B cell (primary cell): ENCODE measurements at regions not wholly inside any gene's neighbourhood (a gene's known extent, or its start where the extent isn't known, plus 50 kb on each side); places are given as distances from the start of the nearest gene placed in this dataset.

Experiments used
- ATAC-seq: fragments of 200-7000 bp; cut with Tn5 transposase; one replicate; pipeline ENCODE4 v1.10.0; 2021; ENCODE audit warnings: low read depth, mild to moderate bottlenecking, moderate number of reproducible peaks, moderate library complexity
- CTCF ChIA-PET: fragments of 350-600 bp; sonication (Branson Sonifier 250); formaldehyde crosslinking; loops from one replicate; lab custom pipeline; 2021; ENCODE audit warnings: antibody characterized with exemption, inconsistent platforms; lab: Charles Lee
- POLR2A ChIA-PET: fragments of 350-600 bp; sonication (Branson Sonifier 250); formaldehyde crosslinking; loops from one replicate; lab custom pipeline; 2021; ENCODE audit warnings: antibody characterized with exemption; lab: Charles Lee
- DNase-seq: peaks from one replicate; pipeline ENCODE4 v3.0.0; 2013
- H2AFZ ChIP-seq: 2 replicates; pipeline ENCODE4 v1.6.1; 2012; ENCODE audit warnings: mild to moderate bottlenecking, low read depth, low read length; ENCODE audit not compliant: insufficient read depth, poor library complexity, severe bottlenecking
- H3K27ac ChIP-seq, 2 donors: 1 replicate in 1 of 2; 2 replicates in 1 of 2; pipeline ENCODE4 v1.5.1; 2012 to 2013; ENCODE audit warnings: low read length in 2 of 2, mild to moderate bottlenecking in 2 of 2, moderate library complexity in 1 of 2
- H3K27me3 ChIP-seq, 4 experiments: fragments of 200-600 bp in 1 of 4; sonication (generic) in 1 of 4; replicated peaks in 1 of 4; 1 replicate in 2 of 4; 2 replicates in 2 of 4; pipeline versions ENCODE4 v1.6.1 to v1.7.0; 2013 to 2016; ENCODE audit warnings: low read length in 3 of 4, mild to moderate bottlenecking in 2 of 4, mixed read lengths in 1 of 4, moderate library complexity in 1 of 4; ENCODE audit not compliant: insufficient read depth in 4 of 4, control insufficient read depth in 3 of 4; ENCODE audit errors: control extremely low read depth in 1 of 4
- H3K36me3 ChIP-seq, 2 experiments: replicated peaks in 1 of 2; 1 replicate in 1 of 2; 2 replicates in 1 of 2; pipeline versions ENCODE4 v1.6.1 to v1.7.1; 2013; ENCODE audit warnings: low read length in 1 of 2; ENCODE audit not compliant: insufficient read depth in 2 of 2, control insufficient read depth in 1 of 2; ENCODE audit errors: control extremely low read depth in 1 of 2, extremely low read depth in 1 of 2
- H3K4me1 ChIP-seq, 2 donors: fragments of 200-600 bp in 1 of 2; sonication (generic) in 1 of 2; 1 replicate in 1 of 2; 2 replicates in 1 of 2; pipeline versions ENCODE4 v1.5.1 to v1.6.1; 2013 to 2017; ENCODE audit warnings: low read length in 2 of 2; ENCODE audit not compliant: control insufficient read depth in 2 of 2, insufficient read depth in 2 of 2
- H3K4me2 ChIP-seq: replicated peaks from 2 replicates; pipeline ENCODE3; 2012; ENCODE audit warnings: mild to moderate bottlenecking, low read depth, low read length; ENCODE audit not compliant: poor library complexity, severe bottlenecking
- H3K4me3 ChIP-seq, 5 experiments: fragments of 200-600 bp in 1 of 5; sonication (generic) in 1 of 5; 1 replicate in 3 of 5; 2 replicates in 2 of 5; pipeline versions ENCODE4 v1.5.1 to v1.7.0; 2011 to 2016; ENCODE audit warnings: low read length in 4 of 5, mild to moderate bottlenecking in 4 of 5, low read depth in 2 of 5, control low read depth in 1 of 5, moderate library complexity in 1 of 5; ENCODE audit not compliant: insufficient read depth in 1 of 5; ENCODE audit errors: control extremely low read depth in 1 of 5, extremely low read depth in 1 of 5
- H3K79me2 ChIP-seq: fragments of 200-600 bp; sonication (generic); one replicate; pipeline ENCODE4 v1.6.0; 2016; ENCODE audit warnings: low read length; ENCODE audit not compliant: control insufficient read depth, insufficient read depth
- H3K9ac ChIP-seq: fragments of 200-600 bp; sonication (generic); 2 replicates; pipeline ENCODE4 v1.6.1; 2017; ENCODE audit warnings: mild to moderate bottlenecking, low read length, moderate library complexity
- H3K9me3 ChIP-seq, 3 donors: one replicate each; pipeline versions ENCODE4 v1.6.1 to v1.7.1; 2013; ENCODE audit warnings: low read length in 2 of 3; ENCODE audit not compliant: control insufficient read depth in 2 of 3, insufficient read depth in 1 of 3; ENCODE audit errors: control extremely low read depth in 1 of 3
- H4K20me1 ChIP-seq: 2 replicates; pipeline ENCODE4 v1.6.0; 2012; ENCODE audit warnings: mild to moderate bottlenecking, low read length; ENCODE audit not compliant: insufficient read depth, control insufficient read depth, poor library complexity, severe bottlenecking
- H3K27ac Mint-ChIP-seq: one replicate; pipeline ENCODE4 v1.8.0; 2021; ENCODE audit warnings: mixed read lengths
- H3K27me3 Mint-ChIP-seq: one replicate; pipeline ENCODE4 v1.8.0; 2021; ENCODE audit warnings: mixed read lengths
- H3K4me1 Mint-ChIP-seq: one replicate; pipeline ENCODE4 v1.8.0; 2021; ENCODE audit warnings: mixed read lengths
- H3K4me3 Mint-ChIP-seq: one replicate; pipeline ENCODE4 v1.8.0; 2021; ENCODE audit warnings: mixed read lengths
- H3K9me3 Mint-ChIP-seq: one replicate; pipeline ENCODE4 v1.8.0; 2022; ENCODE audit warnings: mixed read lengths; ENCODE audit not compliant: insufficient read depth
- EZH2 ChIP-seq: IDR thresholded peaks from 2 replicates; pipeline ENCODE4 v1.6.1; 2012; ENCODE audit warnings: borderline replicate concordance, low read depth, mild to moderate bottlenecking, moderate library complexity, low read length; ENCODE audit not compliant: insufficient read depth, poor library complexity, severe bottlenecking
- WGBS: methylation state at CpG from one replicate; pipeline ENCODE4 v1.1.5; 2013; ENCODE audit warnings: missing lambda C conversion rate; ENCODE audit not compliant: insufficient coverage; 5-methylcytosine and 5-hydroxymethylcytosine counted together
- intact Hi-C: fragments of 100-400 bp; cut with micrococcal nuclease; formaldehyde crosslinking; loops from one replicate; pipeline ENCODE4 v1.10.0; 2022
- TF ChIP-seq, protein P1 (sequence below): fragments of 200-600 bp; IDR thresholded peaks from one replicate; pipeline ENCODE4 v1.8.0; 2022; ENCODE audit warnings: antibody characterized with exemption, mild to moderate bottlenecking

GRCh38 chr4:115437739-115438138 is 324.3 kb upstream of the NDST4 start:
- H3K36me3 ChIP-seq, result no peaks in the 10 kb centered on the region
- ChIA-PET POLR2A (no interaction called here), CTCF (no interaction called here)
- no peak for TF ChIP-seq EZH2
- TF ChIP-seq, protein P1, sequence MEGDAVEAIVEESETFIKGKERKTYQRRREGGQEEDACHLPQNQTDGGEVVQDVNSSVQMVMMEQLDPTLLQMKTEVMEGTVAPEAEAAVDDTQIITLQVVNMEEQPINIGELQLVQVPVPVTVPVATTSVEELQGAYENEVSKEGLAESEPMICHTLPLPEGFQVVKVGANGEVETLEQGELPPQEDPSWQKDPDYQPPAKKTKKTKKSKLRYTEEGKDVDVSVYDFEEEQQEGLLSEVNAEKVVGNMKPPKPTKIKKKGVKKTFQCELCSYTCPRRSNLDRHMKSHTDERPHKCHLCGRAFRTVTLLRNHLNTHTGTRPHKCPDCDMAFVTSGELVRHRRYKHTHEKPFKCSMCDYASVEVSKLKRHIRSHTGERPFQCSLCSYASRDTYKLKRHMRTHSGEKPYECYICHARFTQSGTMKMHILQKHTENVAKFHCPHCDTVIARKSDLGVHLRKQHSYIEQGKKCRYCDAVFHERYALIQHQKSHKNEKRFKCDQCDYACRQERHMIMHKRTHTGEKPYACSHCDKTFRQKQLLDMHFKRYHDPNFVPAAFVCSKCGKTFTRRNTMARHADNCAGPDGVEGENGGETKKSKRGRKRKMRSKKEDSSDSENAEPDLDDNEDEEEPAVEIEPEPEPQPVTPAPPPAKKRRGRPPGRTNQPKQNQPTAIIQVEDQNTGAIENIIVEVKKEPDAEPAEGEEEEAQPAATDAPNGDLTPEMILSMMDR, result no peak
- Mint-ChIP-seq H3K27ac (no peak overlapping the region), H3K4me1 (no peaks in the 10 kb centered on the region), H3K27me3 (no peaks in the 10 kb centered on the region), H3K9me3 (peaks cover 2% of the 10 kb centered on the region), H3K4me3 (no peak overlapping the region)
- H3K4me1 ChIP-seq, result no peaks in the 10 kb centered on the region
- H2AFZ ChIP-seq, result no peak overlapping the region
- H3K4me3 ChIP-seq, result no peak overlapping the region
- no peak overlapping the region for H3K4me2 ChIP-seq
- ATAC-seq (no peak), DNase-seq (no peak)
- H4K20me1 ChIP-seq, result no peaks in the 10 kb centered on the region
- no peaks in the 10 kb centered on the region for H3K9me3 ChIP-seq
- no CpG with 5 or more reads among the region's 3 CpGs for WGBS
- H3K27me3 ChIP-seq, result no peaks in the 10 kb centered on the region
- H3K27ac ChIP-seq, result no peak overlapping the region
- H3K9ac ChIP-seq, result no peak overlapping the region
- no peaks in the 10 kb centered on the region for H3K79me2 ChIP-seq
- intact Hi-C loops, result no loop called here

DNA sequence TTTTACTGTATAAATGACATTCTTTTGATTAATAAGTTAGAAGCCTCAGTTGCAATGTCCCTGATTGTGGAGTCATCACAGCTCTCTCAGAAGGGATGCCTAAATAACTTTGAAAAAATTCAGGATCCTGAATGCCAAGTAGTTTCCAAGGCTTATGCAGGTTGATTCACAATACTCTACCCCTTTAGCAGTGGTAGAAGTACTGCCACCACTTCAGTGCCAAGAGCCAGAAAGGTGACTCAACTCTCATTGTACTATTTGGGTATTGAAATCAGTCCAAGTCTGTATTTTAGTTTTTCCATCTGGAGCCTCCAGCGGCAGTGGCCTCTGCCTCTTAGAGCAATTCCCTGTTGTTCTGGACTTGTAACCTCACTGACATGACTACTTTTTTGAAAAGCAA is 320.1 kb upstream of the NDST4 start:
- Histone ChIP-seq H3K9ac (no peak overlapping the region), H3K27ac (no peak overlapping the region), H3K79me2 (no peaks in the 10 kb centered on the region), H3K36me3 (no peaks in the 10 kb centered on the region), H3K4me3 (no peak overlapping the region), H3K27me3 (no peaks in the 10 kb centered on the region), H2AFZ (no peak overlapping the region), H3K4me2 (no peak overlapping the region), H3K4me1 (no peaks in the 10 kb centered on the region), H3K9me3 (no peaks in the 10 kb centered on the region), H4K20me1 (no peaks in the 10 kb centered on the region)
- DNase-seq (no peak), ATAC-seq (no peak)
- no peaks in the 10 kb centered on the region for H3K9me3 Mint-ChIP-seq
- H3K27ac Mint-ChIP-seq, result no peak overlapping the region
- 100% methylated on average over 1 of the region's 1 CpG for WGBS
- ChIA-PET CTCF (no interaction called here), POLR2A (no interaction called here)
- intact Hi-C loops, result no loop called here
- no peaks in the 10 kb centered on the region for H3K4me1 Mint-ChIP-seq
- no peaks in the 10 kb centered on the region for H3K27me3 Mint-ChIP-seq
- TF ChIP-seq EZH2, result no peak
- TF ChIP-seq, protein P1, result no peak
- no peak overlapping the region for H3K4me3 Mint-ChIP-seq
